UCSD-AML1 (cell line): ENCODE measurements at regions not wholly inside any gene's neighbourhood (a gene's known extent, or its start where the extent isn't known, plus 50 kb on each side); places are given as distances from the start of the nearest gene placed in this dataset.

Experiments used
- DNase-seq: peaks from one replicate; lab custom pipeline; 2025; ENCODE audit not compliant: unreplicated experiment; lab: John Stamatoyannopoulos, UW

DNA sequence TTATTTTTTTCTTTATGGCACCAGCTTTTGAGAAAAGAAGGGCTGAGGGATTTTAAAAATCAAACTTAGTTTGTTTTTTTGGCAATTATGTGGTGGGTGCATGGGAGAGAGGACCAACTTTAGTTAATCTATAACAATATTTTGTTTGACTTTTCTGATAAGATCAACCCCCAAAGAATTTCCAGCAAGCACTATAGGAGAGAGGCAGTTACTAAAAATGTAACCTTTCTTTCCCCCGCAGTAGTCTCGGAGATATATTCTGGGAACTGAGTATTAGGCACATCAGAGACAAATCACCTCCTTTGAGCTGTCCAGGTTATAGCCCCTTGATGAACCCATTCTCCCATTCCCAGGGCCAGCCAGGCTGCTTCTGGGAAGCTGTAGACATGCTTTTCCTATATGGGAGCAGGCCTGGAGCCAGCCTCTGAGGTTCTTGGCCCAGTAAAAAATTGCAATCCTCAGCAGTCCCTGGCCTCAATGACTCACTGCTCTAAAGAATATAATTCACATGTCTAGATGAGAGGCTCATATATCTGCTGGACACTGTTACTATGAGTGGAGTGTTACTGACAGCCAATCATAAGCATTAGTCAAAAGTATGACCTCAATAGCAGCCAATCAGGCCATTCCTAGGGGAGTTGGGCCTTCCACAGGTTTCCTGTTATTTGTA lies 138.3 kb upstream of the AGBL1 start:
- DNase-seq: no peak

DNA sequence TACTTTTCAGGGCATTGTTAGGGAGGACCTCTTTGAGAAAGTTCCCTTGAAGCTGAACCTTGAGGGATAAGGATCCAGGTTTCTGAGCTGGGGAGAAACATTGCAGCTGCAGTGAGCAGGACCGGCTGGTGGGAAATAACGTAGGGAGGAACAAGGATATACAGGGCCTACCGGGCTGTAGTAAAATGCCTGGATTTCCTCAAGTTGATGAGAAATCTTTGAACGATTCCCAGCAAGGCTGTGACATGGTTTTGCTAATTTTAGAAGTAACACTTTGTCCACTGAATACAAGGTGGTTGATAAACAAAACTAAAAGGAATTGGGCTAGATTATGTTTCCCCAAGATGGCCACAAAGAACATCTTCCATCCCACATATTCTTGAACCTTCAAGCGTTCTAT lies 137.0 kb upstream of the AGBL1 start:
- DNase-seq: no peak

DNA sequence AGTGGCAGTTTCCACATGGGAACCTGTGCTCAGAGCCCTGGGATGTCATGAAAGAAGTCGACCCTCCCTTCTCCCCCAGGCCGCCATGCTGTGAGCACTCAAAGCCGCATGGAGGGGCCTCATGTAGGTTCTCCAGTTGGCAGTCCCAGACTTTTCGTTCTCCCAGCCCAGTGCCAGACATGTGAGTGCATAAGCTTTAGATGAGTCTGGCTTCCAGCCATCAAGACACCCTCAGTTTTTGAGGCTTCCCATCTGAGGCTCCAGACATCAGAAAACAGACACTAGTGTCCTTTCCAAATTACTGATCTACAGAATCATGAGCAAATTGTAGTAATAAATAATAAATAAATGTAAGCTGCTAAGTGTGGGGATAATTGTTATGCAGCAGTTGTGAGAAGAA lies 136.5 kb upstream of the AGBL1 start:
- DNase-seq: no peak

DNA sequence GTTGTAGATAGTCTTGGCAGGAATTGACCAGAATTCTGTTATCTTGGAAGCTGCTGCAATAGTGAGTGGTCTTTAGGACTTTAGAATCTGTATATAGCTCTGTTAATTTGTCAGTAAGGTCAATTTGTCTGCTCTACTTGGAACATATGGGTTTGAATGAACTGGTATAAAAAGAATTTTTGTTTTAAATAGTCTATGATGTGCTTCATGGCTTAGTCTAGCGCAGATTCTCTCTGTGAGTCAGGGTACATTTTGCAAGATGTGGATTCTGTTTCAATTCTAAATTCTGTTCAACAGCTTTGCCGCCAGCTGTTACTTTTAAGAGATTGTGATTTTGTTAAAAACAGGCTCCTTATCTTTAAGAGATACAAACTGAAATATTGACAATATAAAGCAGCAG lies 135.9 kb upstream of the AGBL1 start:
- no peak for DNase-seq

DNA sequence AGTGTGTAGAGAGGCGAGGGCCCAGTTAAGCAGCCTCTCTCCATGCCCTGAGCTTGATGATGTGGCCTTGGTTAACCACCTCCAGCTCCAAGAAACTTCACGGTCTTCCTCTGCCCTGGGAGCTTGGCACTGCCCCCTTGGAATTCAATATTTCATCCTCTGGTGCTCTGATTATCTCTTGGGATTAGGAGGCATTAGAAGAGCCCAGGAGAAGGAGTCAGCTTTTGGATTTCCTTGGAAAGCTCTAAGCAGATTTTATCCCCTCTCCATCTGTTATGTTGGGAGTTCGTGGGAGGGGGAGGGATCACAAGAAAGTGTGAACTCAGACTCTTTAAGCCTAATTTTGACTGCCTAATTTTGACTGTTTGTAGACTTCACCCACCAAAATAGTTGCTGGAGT lies 132.7 kb upstream of the AGBL1 start:
- DNase-seq: no peak

DNA sequence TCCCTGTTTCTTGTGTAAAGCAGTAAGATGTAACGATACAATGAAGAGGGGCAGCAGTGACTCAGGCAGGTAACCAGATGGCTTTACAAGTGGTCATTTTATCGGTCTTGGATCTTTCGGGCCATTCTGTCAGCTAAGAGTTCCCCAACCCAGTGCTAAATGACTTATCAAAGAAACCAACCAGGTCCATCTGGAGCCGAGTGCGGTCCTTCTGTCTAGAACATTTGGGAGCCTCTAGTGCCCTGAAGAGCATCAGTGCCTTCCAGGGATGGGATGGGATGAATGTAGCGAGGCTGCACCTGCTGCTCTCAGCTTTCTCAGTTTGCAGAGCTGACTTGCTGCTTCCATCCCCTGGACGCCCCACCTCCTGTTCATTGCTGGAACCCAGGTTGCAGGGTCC lies 131.7 kb upstream of the AGBL1 start:
- DNase-seq: no peak

DNA sequence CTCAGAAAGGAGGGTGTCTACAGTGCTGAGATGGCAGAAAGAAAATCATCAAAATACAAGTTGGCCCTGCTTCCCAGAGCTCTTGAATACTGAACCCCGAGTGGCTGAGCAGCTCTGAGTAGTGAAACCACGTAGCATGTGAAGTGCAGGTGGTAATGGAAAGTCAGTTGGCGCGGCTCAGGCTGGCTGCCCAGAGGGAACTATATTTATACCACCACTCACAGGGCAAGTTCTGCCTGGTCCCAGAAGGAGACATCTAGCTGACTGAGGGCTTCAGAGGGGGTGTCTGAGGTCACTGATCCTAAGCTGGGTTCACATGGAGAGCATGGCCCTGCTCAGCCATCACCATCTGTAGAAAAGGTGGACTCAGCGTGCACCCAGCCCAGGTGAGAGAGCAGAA lies 129.6 kb upstream of the AGBL1 start:
- no peak for DNase-seq

DNA sequence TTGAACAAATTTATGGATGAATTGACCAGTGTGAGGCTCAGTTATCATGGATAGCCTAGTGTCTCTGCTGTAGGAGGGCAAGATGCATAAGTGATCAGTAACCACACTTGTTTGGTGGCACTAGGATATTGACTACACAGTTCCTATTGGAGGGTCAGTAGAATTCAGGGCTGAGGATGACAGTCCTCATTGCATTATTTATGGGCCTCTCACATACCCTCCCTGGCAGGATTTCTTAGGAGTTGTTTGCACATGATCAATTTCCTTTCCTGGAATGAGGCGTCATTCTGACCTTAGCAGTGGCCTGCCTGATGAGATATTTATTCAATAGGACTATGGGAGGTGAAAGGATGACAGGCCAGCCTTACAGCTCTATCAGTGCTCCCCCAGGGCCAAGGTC lies 125.1 kb upstream of the AGBL1 start:
- DNase-seq: no peak

DNA sequence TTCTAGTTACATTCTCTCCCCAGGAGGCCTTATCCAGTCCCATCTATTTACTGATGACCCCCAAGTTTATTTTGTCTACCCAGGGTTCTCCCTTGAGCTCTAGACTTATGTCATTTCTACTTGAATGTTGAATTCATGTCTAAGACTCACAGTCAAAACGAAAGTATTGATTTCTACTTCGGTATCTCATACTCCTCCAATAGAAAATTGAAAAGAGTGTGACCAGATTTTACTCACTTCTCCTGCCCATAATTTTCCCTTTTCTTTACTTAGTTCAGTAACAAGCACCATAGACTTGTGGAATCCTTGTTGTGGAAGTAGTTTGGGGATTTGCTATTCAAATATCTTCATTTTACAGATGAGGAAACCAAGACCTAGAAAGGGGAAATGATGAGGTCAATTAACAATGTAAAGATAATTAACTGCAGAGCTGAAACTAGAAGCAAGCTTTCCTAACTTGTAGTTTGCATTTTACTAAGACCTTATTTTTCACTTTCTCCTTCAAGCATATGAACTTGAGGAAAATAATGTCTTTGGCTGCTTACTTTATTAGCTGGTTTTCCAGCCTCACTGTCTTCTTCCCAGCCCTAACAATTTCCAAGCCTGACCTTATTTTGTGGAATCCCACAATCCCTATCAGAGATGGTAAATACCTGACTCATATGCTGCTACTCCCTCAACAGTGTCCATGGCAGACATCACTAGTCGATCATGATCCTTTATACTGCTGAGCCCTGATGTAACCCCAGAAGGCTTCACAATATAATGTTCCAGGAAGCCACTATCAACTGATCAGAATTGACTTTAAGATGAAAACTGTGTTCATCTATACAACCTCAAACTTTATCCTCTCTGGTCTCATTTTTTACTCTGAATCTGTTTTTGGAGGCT lies 123.9 kb upstream of the AGBL1 start:
- no peak for DNase-seq

DNA sequence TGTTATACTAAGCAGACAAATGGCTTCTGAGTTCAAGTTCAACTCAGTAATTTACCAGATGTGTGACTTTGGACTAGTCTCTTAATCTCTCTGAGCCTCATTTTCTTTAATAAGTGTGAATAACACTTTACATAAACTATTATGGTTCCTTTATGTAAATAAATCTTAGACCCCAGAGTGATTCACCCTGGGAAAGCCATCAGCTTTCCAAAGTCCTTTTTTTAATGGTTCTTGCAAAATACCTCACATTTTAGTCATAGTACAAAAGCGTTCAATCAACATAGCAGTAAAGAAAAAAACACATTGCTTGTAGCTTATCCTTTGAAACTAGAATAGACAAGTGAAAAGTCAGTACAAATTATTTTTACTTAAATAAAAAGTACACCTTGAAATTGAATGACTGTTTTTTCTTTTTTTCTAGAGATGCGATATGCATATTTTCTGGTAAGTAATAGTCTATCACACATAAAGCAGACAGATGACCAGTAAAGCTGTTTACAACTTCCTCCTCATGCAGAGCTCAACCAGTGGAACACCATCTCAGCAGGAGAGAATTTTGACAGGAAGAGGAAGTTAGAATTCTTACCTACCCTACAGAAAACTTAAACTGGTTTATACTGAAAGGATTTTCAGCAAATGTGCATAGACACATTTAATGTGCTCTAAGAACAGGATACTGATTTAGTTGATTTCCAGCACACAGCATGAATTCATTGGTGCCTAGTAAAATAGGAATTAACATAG lies 123.0 kb upstream of the AGBL1 start:
- no peak for DNase-seq

DNA sequence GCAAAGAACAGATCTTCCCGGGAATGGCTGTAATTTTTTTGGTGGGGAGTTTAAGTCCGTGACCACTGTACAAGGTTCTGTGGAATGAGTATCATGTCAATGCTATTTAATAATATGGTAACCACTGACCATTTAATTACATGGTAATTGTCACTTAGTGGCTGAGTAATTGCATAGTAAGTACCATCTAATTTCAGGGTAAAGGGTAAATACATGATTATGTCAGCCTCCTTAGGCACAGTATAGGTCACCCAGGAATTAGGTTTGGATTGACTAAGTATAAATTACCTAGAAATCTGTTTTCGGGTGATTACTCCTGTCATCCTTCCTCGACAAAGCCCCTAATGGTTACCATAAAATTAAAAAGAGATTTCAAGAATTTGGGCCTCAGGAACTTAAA lies 120.1 kb upstream of the AGBL1 start:
- DNase-seq: no peak

DNA sequence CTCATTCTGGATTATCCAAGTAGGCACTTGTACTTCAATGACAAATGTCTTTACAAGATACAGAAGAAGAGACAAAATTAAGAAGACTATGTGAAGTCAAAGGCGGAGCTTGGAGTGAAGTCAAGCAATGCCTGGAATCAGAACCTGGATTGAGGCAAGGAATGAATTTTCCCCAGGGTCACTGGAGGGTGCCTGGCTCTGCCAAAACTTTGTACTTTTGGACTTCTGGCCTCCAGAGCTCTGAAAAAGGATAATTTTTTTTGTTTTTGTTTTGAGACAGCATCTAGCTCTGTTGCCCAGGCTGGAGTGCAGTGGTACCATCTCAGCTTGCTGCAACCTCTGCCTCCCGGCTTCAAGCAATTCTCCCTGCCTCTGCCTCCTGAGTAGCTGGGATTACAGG lies 119.3 kb upstream of the AGBL1 start:
- no peak for DNase-seq

DNA sequence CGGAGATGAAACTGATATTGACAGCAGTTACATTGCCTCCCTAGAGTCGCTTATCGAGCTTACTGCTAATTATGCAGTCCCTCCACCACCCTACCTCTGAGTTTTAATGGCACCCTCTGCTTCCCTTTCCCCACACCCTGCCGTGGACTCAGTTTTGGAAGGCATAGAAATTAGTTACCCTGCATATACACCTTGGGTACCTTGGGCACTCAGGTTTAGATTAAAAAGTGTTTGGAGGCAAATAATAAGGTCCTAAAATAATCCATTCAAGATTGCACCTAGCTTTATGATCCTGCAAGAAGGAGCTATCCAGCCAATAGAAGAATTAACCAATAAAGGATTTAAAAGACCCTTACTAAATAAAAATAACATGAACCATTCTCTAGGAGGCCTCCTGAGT lies 117.8 kb upstream of the AGBL1 start:
- DNase-seq: no peak

DNA sequence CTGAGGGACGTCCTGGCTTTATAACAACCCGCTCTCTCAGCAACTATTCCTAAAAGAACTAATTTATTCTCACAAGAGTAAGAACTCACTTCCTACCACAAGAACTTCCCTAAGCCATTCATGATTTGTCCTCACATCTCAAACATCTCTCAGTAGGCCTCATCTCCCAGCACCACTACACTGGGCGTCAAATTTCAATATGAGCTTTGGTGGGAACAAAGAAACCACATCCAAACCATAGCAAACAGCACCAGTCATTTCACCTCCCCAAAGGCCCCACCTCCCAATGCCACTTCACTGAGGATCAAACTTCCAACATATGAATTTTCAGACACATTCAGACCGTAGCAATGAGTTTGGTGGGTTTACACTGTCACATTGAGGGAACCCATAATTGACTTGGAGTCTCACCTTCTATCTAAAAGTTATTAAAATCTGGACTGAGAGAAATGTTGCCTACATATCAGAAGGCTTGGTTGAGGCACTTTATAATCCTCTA lies 116.4 kb upstream of the AGBL1 start:
- DNase-seq: no peak

DNA sequence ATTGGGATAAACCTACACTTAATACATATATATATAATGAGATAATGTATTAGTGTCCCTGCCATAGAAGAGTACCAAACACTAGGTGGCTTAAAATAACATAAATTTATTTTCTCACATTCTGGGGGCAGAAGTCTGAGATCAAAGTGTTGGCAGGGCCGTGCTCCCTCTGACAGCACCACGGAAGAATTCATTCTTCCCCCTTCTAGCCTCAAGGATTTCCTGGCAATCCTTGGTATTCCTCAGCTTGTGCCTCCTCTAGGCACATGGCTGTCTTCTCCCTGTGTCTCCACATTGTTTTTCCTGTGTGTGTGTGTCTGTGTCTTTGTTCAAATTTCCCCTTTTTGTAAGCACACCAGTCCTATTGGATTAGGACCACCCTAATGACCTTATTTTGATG lies 115.2 kb upstream of the AGBL1 start:
- no peak for DNase-seq

DNA sequence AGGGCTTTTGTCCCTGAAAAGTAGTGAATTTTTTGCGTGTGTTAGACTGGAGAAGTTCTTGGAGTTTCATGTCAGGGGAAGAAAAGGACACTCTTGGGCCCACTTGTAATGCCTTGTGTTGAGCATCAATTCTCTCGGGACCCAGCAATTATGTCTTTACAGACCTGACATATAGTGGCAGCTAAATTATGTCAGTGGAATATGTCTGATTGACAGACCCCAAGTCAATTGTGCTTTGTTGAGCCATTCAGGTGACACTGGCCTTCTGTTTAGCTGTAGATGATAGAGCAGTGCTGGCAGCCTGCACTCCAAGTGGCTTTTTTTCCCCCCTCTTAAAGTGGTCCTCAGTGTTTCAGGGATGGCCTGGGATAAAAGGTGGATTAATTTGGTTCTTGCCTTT lies 112.1 kb upstream of the AGBL1 start:
- no peak for DNase-seq

DNA sequence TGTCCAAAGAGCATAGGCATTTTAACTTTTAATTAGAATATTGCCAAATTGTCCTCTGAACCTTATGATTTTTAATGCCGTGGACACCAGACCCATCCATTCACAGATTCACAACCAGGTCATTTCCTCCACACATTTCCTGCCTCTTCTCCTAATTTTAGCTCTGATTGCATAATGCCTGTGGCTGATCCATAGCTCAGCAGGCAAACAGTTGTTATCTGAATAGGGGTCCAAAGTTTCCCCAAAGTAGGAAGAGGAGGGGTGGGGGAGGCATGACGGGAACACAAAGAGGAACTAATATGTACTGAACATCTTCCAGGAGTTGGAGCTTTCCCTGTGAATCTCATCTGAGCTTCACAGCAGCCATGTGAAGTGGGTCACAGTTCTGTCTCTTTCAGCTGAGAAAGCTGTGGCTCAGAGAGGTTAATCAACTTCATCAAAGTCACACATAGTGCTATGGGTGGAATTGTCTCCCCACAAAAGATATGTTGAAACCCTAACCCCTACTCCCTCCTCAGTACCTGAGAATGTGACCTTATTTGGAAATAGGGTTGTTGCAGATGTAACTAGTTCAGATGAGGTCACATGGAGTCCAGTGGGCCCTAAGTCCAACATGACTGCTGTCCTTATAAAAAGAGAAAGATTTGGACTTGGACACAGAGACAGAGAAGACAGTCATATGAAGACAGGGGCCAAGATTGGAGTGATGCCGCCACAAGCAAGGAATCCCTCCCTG lies 106.7 kb upstream of the AGBL1 start:
- no peak for DNase-seq

DNA sequence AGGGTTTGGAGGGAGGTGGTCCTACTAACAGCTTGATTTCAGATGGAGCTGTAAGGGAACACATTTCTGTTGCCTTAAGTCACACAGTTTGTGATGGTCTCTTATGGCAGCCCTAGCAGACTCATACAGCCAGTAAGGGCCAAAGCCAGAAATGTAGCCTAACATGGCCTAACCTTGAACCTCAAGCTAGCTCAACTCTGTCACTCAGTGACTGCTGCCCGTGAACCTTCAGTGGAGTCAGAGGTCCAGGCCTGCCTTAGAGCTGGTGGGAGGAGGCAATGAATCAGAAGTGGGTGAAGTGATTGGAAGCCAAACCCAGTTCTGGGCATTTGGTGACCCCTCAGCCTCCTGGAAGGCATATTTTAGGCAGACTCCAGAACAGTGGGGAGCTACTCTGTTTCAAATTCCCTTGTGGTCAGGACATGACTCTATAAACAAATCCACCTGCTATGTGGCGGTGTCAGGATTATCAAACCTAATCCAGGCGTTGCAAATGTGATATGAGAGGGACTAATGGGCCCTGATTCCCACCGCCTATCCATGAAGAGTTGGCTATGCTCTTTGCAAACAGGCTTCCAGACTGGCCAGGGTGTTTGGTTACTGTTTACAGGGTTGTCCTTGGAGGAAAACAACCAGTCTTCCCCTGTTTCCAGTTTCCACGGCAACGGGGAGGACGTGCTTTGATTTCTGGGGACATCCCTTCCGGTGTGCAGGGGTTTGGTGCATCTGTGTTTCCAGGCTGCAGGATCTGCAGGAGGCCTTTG lies 105.9 kb upstream of the AGBL1 start:
- no peak for DNase-seq

DNA sequence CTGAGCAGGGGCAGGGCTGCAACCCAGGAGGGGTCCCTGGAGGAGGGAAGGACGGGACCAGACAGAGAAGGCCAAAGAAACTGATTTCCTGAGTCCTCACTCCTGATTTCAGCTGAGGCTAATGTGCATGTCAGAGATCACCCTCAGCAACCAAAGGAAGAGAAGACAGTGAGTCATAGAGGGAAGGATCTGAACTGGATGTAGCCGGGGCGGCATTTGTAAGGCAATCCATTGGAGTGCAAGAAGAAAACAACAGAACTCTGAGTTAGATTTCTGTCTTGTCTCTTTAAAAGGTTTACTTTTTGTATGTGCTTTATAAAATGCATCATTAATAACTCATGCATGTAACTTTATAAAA lies 105.3 kb upstream of the AGBL1 start:
- no peak for DNase-seq

DNA sequence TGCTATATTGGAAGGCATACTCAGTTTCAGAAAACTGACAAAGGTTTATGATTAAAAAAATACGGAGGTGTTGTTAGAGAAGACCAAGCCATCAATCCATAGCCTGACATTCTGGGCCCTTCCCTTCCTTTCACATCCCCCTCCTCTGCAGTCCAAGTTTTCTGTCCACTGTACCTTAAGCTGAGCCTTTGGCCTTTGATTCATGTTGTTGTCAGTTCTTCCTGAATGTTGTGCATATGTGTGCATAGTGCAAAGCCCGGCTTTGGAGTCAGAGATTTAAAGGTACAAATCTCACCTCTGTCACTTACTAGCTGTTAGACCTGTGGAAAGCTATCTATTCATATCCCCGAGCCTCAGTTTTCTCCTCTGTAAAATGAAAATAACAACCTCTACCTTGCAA lies 104.9 kb upstream of the AGBL1 start:
- no peak for DNase-seq

DNA sequence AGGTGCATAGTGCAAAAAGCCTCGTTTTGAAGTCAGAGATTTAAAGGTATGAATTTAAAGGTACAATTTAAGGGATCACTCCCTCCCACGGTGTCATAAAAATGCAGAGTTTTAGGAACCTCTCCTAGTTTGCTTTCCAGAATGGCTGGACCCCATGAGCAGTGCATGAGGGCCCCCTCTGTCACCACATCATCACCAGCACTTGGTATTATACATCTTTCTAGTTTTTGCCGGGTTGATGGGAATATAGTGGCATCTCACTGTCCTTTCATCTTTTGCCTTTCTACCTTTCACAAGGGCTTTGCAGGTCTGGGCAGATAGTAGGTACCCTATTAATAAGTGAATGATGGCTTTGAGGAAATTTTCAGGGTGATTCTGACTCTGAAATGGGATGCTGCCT lies 103.6 kb upstream of the AGBL1 start:
- no peak for DNase-seq
